Panc1 (cell line): ENCODE measurements at regions not wholly inside any gene's neighbourhood (a gene's known extent, or its start where the extent isn't known, plus 50 kb on each side); places are given as distances from the start of the nearest gene placed in this dataset.

Source experiments
- ATAC-seq: fragments of 200-7000 bp; cut with Tn5 transposase; 2 replicates; pipeline ENCODE4 v1.9.1; 2020; ENCODE audit warnings: mild to moderate bottlenecking, moderate library complexity
- BruUV-seq: library from RNA; stranded (reverse); fragments of 400-500 nt; replicated peaks from 2 replicates; lab custom pipeline; 2021; lab: Mats Ljungman, UMichigan
- CTCF ChIA-PET: fragments of 300-600 bp; sonication (Branson Sonifier 250); formaldehyde crosslinking; loops from one replicate; lab custom pipeline; 2022; ENCODE audit warnings: antibody characterized with exemption; lab: Charles Lee
- POLR2A ChIA-PET: fragments of 300-600 bp; sonication (Branson Sonifier 250); formaldehyde crosslinking; loops from one replicate; lab custom pipeline; 2022; ENCODE audit warnings: antibody characterized with exemption; lab: Charles Lee
- DNase-seq: peaks from one replicate; pipeline ENCODE4 v3.0.0-alpha.2; 2010; ENCODE audit warnings: low read depth, low spot score
- H3K27ac ChIP-seq: 2 replicates; pipeline ENCODE4 v1.5.1; 2011; ENCODE audit warnings: mild to moderate bottlenecking, low read length, inconsistent platforms
- H3K27me3 ChIP-seq: fragments of 200-500 bp; sonication (Bioruptor generic); 2 replicates; pipeline ENCODE4 v1.6.0; 2014; ENCODE audit warnings: low read length, inconsistent platforms; ENCODE audit not compliant: control insufficient read depth, insufficient read depth
- H3K36me3 ChIP-seq: fragments of 200-500 bp; sonication (Bioruptor generic); 2 replicates; pipeline ENCODE4 v1.5.1; 2014; ENCODE audit warnings: inconsistent platforms, mild to moderate bottlenecking, low read length, moderate library complexity; ENCODE audit not compliant: control insufficient read depth, insufficient read depth
- H3K4me1 ChIP-seq: 2 replicates; pipeline ENCODE4 v1.5.1; 2011; ENCODE audit warnings: inconsistent platforms, mild to moderate bottlenecking, low read length, moderate library complexity; ENCODE audit not compliant: control insufficient read depth, insufficient read depth
- H3K4me3 ChIP-seq, 2 experiments: 2 replicates each; pipeline ENCODE4 v1.5.1; 2011 to 2012; ENCODE audit warnings: low read depth in 2 of 2, low read length in 2 of 2, mild to moderate bottlenecking in 2 of 2, inconsistent platforms in 1 of 2, moderate library complexity in 1 of 2
- H3K9me3 ChIP-seq: fragments of 200-500 bp; sonication (Bioruptor generic); 2 replicates; pipeline ENCODE4 v1.5.1; 2014; ENCODE audit warnings: low read depth, mild to moderate bottlenecking, inconsistent platforms, low read length, moderate library complexity; ENCODE audit not compliant: control insufficient read depth, insufficient read depth
- CTCF ChIP-seq: fragments of 450-650 bp; IDR thresholded peaks from 2 replicates; pipeline ENCODE4 v1.5.1; 2017; ENCODE audit warnings: mild to moderate bottlenecking
- POLR2AphosphoS5 ChIP-seq: IDR thresholded peaks from 2 replicates; pipeline ENCODE4 v1.6.1; 2012; ENCODE audit warnings: mild to moderate bottlenecking, low read depth, low read length, moderate library complexity
- REST ChIP-seq, 2 experiments: IDR thresholded peaks; 2 replicates each; pipeline ENCODE4 v1.6.1; 2011 to 2012; ENCODE audit warnings: low read depth in 2 of 2, control low read depth in 1 of 2, low read length in 1 of 2, mild to moderate bottlenecking in 1 of 2, moderate library complexity in 1 of 2; ENCODE audit not compliant: insufficient read depth in 1 of 2
- SIN3A ChIP-seq: IDR thresholded peaks from 2 replicates; pipeline ENCODE4 v1.6.1; 2012; ENCODE audit warnings: low read depth, mild to moderate bottlenecking, low read length, moderate library complexity, borderline replicate concordance; ENCODE audit not compliant: insufficient read depth
- TCF7L2 ChIP-seq: IDR thresholded peaks from 2 replicates; pipeline ENCODE4 v1.6.1; 2011; ENCODE audit warnings: mild to moderate bottlenecking, low read depth, low read length, inconsistent platforms
- in situ Hi-C: cut with HindIII; loops from 2 replicates; pipeline ENCODE4 v1.10.0; 2016; ENCODE audit warnings: low sequenced_read_pairs, low pct_unique_long_range_greater_than_20kb
- intact Hi-C: fragments of 100-400 bp; cut with micrococcal nuclease; formaldehyde crosslinking; loops from one replicate; pipeline ENCODE4 v1.10.0; 2022; ENCODE audit not compliant: unreplicated experiment

GRCh38 chr10:35912615-35913569 is 270.8 kb upstream of the FZD8 start:
- in situ Hi-C loops = no loop called here
- Histone ChIP-seq H3K27me3 (no peaks in the 10 kb centered on the region), H3K4me1 (no peaks in the 10 kb centered on the region), H3K27ac (no peak overlapping the region), H3K4me3 (no peak overlapping the region), H3K36me3 (no peaks in the 10 kb centered on the region), H3K9me3 (no peaks in the 10 kb centered on the region)
- DNase-seq (no peak), ATAC-seq (no peak)
- BruUV-seq = no TSS peak
- intact Hi-C loops = no loop called here
- ChIA-PET CTCF (no interaction called here), POLR2A (no interaction called here)
- no peak for TF ChIP-seq CTCF
- no peak for TF ChIP-seq SIN3A
- no peak for TF ChIP-seq POLR2AphosphoS5
- no peak for TF ChIP-seq TCF7L2
- no peak for TF ChIP-seq REST (IDR thresholded peaks at IDR 0.05; ENCODE audit: insufficient read depth in 1 of 2, low read depth in 2 of 2, low read length in 1 of 2)

- Histone ChIP-seq H3K9me3 (no peaks in the 10 kb centered on the region), H3K27ac (no peak overlapping the region), H3K27me3 (no peaks in the 10 kb centered on the region), H3K4me1 (no peaks in the 10 kb centered on the region), H3K36me3 (no peaks in the 10 kb centered on the region), H3K4me3 (no peak overlapping the region)
- in situ Hi-C loops = no loop called here
- DNase-seq (no peak), ATAC-seq (no peak)
- POLR2A ChIA-PET = no interaction called here
- CTCF ChIA-PET = no interaction called here
- intact Hi-C loops = no loop called here
- BruUV-seq = no TSS peak
- TF ChIP-seq TCF7L2 = no peak
- no peak for TF ChIP-seq REST (IDR thresholded peaks at IDR 0.05; ENCODE audit: insufficient read depth in 1 of 2, low read depth in 2 of 2, low read length in 1 of 2)
- TF ChIP-seq POLR2AphosphoS5 = no peak
- TF ChIP-seq CTCF = no peak
- no peak for TF ChIP-seq SIN3A
These were observed 269.9 kb upstream of the FZD8 start for GRCh38 chr10:35911954-35912353.
